ENCODE measurements at regions not wholly inside any gene's neighbourhood (a gene's known extent, or its start where the extent isn't known, plus 50 kb on each side); places are given as distances from the start of the nearest gene placed in this dataset.
A peak's percentile ranks its signal among the peaks of the same experiment; 100 is the strongest.
"Not testable (repeated sequence)": the region's sequence is repeated elsewhere in the genome, so short reads cannot be mapped to it uniquely, and the experiment has no call there.

- ATAC-seq (ENCODE audit: poor library complexity) (no peak), DNase-seq (no peak)
- intact Hi-C loops (cut with DNase I), result no loop called here
These were observed 303.0 kb upstream of the GJE1 start for GRCh38 chr6:141829566-141830360.

DNA sequence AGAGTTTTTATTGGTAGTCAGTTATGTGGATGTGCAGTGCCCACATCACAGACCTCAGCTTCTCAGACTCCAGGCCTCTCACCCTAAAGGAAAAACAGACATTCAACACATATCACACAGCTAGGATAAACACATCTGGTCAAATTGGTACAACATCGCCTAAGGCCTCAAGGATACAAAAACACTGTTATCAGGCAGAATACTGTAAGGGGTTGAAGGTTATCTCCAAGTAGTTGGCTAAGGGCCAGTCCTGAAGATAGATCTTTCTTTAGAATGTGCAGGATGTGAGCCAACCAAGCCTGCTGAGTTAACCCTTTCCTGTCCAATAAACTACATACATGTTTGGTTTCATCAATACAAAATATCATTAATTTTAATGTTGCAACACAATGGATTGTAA is 308.4 kb upstream of the GJE1 start:
- no peak for DNase-seq
- ATAC-seq (ENCODE audit: poor library complexity), result no peak

GRCh38 chr6:141815039-141815438 is 317.7 kb upstream of the GJE1 start:
- ATAC-seq (ENCODE audit: poor library complexity); DNase-seq; intact Hi-C loops (cut with DNase I): not testable (repeated sequence)

More for the DNA sequence above, 308.4 kb upstream of the GJE1 start:
- intact Hi-C loops (cut with DNase I), result no loop called here

- no peak for DNase-seq
- ATAC-seq (ENCODE audit: poor library complexity), result no peak
- intact Hi-C loops (cut with DNase I), result no loop called here
These were observed 322.8 kb upstream of the GJE1 start for GRCh38 chr6:141809901-141810300.

GRCh38 chr6:141808662-141809061 is 324.1 kb upstream of the GJE1 start:
- intact Hi-C loops (cut with DNase I), result no loop called here
- DNase-seq (no peak), ATAC-seq (ENCODE audit: poor library complexity) (no peak)

GRCh38 chr6:141800973-141801372 is 331.8 kb upstream of the GJE1 start:
- intact Hi-C loops (cut with DNase I); ATAC-seq (ENCODE audit: poor library complexity); DNase-seq: not testable (repeated sequence)

DNA sequence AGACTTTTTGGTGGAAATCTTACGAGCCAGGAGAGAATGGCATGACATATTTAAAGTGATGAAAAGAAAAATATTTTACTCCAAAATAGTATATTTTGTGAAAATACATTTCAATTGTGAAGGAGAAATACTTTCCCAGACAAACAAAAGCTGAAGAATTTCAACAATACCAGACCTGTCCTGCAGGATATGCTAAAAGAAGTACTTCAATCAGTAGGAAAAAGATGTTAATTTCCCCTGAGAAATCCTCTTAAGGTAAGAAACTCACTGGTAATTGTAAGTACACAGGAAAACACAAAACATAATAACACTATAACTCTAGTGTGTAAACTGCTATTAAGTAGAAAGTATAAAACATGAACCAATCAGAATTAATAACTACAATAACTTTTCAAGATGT is 341.8 kb upstream of the GJE1 start:
- intact Hi-C loops (cut with DNase I), result no loop called here
- no peak for ATAC-seq (ENCODE audit: poor library complexity)

GRCh38 chr6:141788096-141788495 is 344.6 kb upstream of the GJE1 start:
- no peak for DNase-seq
- intact Hi-C loops (cut with DNase I), result no loop called here

More for the DNA sequence above, 341.8 kb upstream of the GJE1 start:
- DNase-seq, result no peak

GRCh38 chr6:141783585-141783984 is 349.1 kb upstream of the GJE1 start:
- DNase-seq, result no peak
- intact Hi-C loops (cut with DNase I), result no loop called here
- ATAC-seq (ENCODE audit: poor library complexity), result peak; percentile 61

More at GRCh38 chr6:141788096-141788495, 344.6 kb upstream of the GJE1 start:
- ATAC-seq (ENCODE audit: poor library complexity), result no peak

DNA sequence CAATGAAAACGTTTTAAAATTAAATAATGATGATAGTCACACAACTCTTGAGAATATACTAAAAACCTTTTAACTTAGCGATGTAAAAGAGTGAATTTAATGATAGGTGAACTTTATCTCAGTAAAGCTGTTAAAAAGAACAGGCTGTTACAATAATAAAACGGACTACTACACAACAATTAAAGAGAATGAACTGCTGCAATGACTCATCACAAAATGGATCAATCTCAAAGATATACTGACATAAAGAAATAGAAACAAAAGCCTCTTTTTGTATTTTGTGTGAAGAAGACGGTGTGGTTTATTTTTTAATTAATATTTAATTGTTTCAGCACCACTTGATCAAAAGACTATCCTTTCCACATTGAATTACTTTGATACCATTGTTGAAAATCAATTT is 352.4 kb upstream of the GJE1 start:
- intact Hi-C loops (cut with DNase I), result no loop called here
- DNase-seq (no peak), ATAC-seq (ENCODE audit: poor library complexity) (no peak)

DNA sequence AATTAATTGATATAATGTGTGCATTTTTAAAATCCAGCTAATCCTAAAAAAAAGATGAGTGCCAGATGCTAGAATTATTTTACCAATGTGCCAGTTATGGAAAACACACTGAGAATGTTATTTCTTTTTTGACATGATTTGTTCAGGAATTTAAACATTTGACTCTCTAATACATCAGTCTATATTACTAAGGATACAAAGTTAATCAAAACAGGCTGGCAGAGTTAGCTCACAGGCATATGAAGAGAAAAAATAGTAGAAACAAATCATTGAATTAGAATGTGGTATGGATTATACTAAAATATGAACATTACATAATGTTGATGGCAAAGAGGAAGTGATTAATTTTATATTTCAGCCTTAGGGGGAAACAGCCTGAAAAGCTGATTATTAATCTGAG is 368.3 kb upstream of the GJE1 start:
- intact Hi-C loops (cut with DNase I), result no loop called here
- ATAC-seq (ENCODE audit: poor library complexity), result no peak

GRCh38 chr6:141758430-141758829 is 374.3 kb upstream of the GJE1 start:
- no peak for ATAC-seq (ENCODE audit: poor library complexity)
- no peak for DNase-seq
- intact Hi-C loops (cut with DNase I), result no loop called here

More for the DNA sequence above, 368.3 kb upstream of the GJE1 start:
- DNase-seq, result no peak

DNA sequence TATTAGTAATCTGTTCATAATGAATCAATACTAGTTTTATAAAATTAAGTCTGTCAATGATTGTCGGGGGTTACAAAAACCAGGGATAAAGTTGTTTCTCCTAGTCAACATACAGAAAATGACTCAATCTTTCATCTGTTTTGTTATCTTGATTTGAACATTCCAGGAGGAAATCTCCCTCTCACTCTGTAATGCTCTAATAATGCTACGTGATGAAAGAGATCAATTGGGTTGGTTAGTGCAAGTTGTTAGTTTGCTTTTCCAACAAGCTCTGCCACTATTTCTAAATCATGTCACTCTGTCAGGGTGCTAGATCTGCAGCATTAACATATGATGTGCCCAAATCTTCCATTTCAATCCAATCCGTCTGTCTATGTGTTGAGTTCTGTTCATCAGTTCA is 379.5 kb upstream of the GJE1 start:
- ATAC-seq (ENCODE audit: poor library complexity), result no peak
- no peak for DNase-seq
- intact Hi-C loops (cut with DNase I), result no loop called here

DNA sequence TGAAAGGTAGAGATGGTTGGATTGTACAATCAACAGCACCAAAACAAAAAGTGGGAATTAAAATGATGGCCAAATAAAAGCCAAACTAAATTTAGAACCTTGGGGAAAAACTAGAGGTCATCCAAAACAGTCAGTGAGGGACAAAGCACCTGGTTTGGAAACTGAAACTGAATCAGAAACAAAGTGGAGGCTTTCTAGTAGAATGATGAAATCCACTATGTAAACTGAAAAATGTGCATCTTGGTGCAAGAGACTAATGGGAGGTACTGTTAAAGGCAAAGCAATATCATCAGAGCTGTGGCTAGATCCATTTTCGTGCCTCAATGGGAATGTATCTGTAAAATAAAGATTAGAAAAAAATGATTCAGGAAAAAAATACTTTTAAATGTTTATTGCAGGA is 380.0 kb upstream of the GJE1 start:
- ATAC-seq (ENCODE audit: poor library complexity) (no peak), DNase-seq (no peak)
- intact Hi-C loops (cut with DNase I), result no loop called here

DNA sequence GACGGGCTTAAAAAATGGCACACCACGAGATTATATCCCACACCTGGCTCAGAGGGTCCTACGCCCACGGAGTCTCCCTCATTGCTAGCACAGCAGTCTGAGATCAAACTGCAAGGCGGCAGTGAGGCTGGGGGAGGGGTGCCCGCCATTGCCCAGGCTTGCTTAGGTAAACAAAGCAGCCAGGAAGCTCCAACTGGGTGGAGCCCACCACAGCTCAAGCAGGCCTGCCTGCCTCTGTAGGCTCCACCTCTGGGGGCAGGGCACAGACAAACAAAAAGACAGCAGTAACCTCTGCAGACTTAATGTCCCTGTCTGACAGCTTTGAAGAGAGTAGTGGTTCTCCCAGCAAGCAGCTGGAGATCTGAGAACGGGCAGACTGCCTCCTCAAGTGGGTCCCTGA is 386.4 kb upstream of the GJE1 start:
- ATAC-seq (ENCODE audit: poor library complexity); DNase-seq; intact Hi-C loops (cut with DNase I): not testable (repeated sequence)

DNA sequence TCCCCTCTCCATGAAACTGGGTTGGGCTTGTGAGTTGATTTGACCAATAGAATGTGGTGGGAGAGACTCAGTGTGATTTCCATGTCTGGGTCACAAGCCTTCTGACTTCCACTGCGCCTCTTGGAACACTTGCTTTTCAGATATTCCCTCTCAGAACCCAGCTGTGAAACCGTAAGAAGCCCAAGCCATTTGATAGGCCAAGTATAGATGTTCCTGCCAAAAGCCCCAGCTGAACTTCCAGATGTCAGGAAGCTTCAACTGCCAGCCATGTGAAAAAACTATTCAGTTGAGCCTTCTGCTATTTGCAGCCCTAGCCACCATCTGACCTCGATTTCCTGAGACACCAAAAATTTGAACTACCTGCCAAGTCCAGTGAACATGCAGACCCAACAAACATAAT is 387.8 kb upstream of the GJE1 start:
- intact Hi-C loops (cut with DNase I), result no loop called here
- ATAC-seq (ENCODE audit: poor library complexity) (no peak), DNase-seq (no peak)

DNA sequence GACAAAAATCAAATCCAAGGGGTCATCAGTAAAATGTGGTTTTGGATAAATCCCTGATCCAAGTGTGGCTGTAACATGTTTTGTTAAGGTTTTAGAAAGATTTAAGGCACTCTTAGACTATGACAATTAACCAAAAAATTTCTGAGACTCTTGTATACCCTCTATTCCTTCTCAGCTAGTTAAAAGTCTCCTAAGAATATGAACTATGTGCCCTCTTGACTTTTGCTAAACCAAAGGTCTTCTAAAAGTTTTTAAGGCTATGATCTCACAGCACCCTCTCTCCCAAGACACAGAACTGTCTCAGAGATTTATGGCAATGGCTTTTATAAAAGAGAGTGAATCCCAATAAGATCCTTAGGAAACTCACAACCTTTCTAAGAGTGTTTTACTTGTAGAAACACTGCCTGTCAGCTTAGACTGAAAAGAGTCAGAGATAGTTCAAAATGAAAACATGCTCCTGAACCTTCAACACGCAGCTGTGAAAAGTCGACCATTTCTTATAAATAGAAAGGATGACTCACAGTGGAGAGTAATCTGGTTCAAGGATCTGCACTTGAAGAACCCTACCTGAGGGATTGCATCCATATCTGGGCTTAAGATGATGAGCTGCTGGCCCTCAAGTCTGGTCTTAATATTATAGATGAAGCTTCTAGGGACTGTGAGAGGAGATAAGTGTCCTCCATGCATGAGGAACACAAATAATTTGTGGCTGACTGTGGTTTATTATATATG is 388.4 kb upstream of the GJE1 start:
- DNase-seq (no peak), ATAC-seq (ENCODE audit: poor library complexity) (no peak)
- intact Hi-C loops (cut with DNase I), result no loop called here

- DNase-seq, result no peak
- intact Hi-C loops (cut with DNase I), result no loop called here
- no peak for ATAC-seq (ENCODE audit: poor library complexity)
These were observed 396.6 kb upstream of the GJE1 start for GRCh38 chr6:141736104-141736503.

DNA sequence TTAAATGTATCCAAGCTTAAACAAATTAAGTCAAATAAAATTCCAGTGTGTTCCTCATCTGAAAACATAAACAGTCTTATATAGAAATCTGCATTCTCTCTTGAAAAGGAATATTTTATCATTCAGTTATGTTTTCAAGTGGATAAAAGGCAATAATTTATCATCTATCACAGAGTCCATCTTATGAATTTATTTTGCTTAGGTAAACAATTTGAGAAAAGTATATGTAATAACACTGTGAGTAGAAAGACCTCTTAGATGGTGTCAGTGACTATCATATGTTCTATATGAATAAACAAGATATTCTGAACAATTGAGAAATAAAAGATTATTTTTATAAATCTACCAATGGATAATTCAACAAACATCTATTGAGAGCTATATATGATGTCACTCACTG is 397.6 kb upstream of the GJE1 start:
- intact Hi-C loops (cut with DNase I), result no loop called here
- ATAC-seq (ENCODE audit: poor library complexity) (no peak), DNase-seq (no peak)
